Hepatocyte (in vitro differentiated cells): ENCODE measurements at regions not wholly inside any gene's neighbourhood (a gene's known extent, or its start where the extent isn't known, plus 50 kb on each side); places are given as distances from the start of the nearest gene placed in this dataset.

Experiments used
- EZH2 ChIP-seq: fragments of 200-600 bp; sonication (generic); IDR thresholded peaks from 2 replicates; pipeline ENCODE4 v1.6.1; 2016; ENCODE audit warnings: antibody characterized with exemption, mild to moderate bottlenecking, borderline replicate concordance
- EZH2phosphoT487 ChIP-seq: fragments of 200-600 bp; sonication (generic); IDR thresholded peaks from one replicate; pipeline ENCODE4 v1.6.1; 2018; ENCODE audit warnings: antibody characterized with exemption, mild to moderate bottlenecking, low read depth, moderate library complexity; ENCODE audit not compliant: unreplicated experiment, severe bottlenecking
- TF ChIP-seq, protein P1 (sequence below): fragments of 200-600 bp; sonication (generic); IDR thresholded peaks from 2 replicates; pipeline ENCODE4 v1.5.1; 2016; ENCODE audit warnings: antibody characterized with exemption, mild to moderate bottlenecking; ENCODE audit not compliant: poor library complexity

DNA sequence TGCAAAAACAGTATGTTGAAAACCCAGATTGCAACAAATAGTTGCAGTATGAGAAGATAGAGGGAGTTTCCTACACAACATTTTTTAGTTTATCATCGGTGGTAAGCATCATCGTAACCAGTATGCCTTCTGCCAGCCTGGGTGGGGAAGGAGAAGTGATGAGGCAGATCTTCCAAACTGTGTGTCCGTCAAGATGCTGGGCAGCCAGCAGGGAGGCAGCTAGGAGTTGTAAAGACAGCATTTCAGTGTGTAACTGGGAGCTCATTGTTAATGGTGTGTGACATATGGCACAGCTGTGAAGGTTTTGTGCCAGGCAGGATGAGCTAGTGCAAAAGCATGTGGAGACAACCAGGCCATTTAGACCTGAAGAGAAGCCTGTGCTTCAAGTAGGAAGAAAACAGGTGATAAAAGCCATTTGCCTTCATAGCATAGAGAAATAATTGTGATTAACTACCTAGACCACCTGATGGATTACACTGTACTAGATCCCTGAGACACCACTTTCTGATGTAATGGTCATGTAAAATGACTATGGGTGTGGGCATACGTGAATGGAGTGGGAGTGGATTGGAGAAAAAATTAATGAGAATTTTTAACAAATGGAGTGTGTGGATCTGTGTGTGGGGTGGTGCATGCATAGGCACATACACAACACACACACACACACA is 347.0 kb upstream of the ADAMTSL1 start:
- TF ChIP-seq, protein P1, sequence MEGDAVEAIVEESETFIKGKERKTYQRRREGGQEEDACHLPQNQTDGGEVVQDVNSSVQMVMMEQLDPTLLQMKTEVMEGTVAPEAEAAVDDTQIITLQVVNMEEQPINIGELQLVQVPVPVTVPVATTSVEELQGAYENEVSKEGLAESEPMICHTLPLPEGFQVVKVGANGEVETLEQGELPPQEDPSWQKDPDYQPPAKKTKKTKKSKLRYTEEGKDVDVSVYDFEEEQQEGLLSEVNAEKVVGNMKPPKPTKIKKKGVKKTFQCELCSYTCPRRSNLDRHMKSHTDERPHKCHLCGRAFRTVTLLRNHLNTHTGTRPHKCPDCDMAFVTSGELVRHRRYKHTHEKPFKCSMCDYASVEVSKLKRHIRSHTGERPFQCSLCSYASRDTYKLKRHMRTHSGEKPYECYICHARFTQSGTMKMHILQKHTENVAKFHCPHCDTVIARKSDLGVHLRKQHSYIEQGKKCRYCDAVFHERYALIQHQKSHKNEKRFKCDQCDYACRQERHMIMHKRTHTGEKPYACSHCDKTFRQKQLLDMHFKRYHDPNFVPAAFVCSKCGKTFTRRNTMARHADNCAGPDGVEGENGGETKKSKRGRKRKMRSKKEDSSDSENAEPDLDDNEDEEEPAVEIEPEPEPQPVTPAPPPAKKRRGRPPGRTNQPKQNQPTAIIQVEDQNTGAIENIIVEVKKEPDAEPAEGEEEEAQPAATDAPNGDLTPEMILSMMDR = no peak
- TF ChIP-seq EZH2phosphoT487 (no peak), EZH2 (no peak)
